ENCODE measurements at regions not wholly inside any gene's neighbourhood (a gene's known extent, or its start where the extent isn't known, plus 50 kb on each side); places are given as distances from the start of the nearest gene placed in this dataset.
A peak's percentile ranks its signal among the peaks of the same experiment; 100 is the strongest.

DNA sequence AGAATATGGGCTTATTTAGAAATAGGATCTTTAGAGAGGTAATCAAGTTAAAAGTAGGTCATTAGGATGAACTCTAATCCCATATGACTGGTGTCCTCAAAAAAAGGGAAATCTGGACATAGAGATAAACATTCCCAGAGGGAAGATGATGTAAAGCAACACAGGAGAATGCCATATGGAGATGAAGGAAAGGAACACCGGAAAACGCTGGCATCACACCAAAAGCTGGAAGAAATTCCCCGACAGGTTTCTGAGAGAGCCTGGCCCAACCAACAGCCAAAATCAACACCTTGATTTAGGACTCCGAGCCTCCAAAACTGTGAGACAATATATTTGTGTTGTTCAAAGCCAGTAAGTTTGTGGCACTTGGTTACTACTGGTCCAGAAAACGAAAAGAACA, 296.7 kb downstream of the DSEL start:
- no peak for FAIRE-seq

DNA sequence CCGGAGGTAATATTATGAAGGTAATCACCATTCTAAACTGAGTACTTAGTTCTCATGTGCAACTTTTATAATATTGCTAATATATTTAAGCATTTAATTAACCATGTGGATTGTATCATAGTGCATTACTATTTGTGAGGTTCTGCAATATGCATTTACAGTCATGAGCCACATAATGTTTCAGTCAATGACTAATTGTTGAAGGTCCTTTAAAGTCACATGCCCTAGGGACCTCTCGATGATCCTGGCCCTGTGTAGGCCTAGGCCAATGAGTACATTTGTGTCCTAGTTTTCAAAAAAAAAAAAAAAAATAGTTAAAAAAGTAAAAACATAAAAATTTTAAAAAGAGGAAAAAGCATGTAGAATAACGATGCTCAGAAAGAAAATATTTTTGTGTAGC, 298.0 kb downstream of the DSEL start:
- FAIRE-seq: no peak

DNA sequence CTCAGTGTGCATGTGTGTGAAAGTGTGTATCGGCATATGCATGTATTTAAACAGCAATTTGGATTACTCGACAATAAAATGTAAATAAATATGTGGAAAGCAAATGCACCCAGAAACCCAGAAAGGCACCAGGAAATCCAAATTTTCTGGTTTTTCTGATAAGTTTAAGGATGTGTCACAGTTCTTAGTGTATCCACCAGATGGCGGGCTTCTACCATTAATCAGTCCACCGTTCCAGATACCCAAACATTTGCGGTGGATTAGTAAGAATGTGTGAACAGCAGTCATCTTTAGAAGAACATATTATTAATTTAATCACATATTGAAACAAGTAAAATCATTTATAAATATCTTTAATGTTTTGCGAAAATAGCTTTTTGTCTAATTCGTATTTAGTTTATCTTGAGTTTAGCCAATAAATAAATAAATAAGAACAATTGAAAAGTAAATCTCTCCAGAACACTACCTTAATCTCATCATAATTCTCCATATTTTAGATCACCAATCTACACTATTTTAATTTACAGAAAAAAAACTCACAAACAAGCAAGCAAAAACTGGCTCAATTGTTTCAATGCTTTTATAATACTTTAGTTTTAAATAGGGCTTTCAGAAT, 298.9 kb downstream of the DSEL start:
- FAIRE-seq: peak; percentile 98

DNA sequence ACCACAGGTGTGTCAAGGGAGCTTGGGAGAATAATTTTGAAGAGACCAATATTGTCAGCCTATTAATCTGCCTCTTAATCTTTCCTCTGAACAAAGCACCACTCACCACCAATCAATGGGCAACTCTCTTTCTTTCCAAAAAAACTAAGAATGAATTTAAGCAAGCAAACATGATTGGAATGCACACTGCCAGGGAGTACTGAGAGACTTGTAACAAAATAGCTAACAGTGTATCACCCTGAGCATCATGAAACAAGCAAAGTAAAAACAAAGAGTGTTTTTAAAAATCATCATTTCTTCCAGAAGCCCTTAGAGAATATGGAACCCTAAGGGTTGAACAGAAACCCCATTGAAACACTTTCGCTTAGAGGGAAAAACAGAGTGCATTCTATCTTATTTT, 299.7 kb downstream of the DSEL start:
- no peak for FAIRE-seq

DNA sequence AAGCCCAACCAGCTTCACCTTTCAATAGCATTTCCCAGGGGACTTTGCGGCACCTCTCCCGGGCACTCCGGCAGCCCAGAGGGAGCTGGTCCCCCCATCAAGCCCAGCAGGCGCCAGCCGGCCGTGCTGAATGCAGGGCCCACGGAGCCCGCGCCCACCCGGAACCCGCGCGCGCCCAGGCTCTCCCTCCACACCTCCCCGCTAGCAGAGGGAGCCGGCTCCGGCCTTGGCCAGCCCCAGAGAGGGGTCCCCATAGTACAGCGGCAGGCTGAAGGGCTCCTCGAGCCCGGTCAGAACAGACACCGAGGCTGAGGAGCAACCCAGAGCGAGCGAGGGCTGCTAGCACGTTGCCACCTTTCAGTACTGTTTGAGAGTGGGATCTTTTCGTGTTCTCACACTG, 300.8 kb downstream of the DSEL start:
- no peak for FAIRE-seq

DNA sequence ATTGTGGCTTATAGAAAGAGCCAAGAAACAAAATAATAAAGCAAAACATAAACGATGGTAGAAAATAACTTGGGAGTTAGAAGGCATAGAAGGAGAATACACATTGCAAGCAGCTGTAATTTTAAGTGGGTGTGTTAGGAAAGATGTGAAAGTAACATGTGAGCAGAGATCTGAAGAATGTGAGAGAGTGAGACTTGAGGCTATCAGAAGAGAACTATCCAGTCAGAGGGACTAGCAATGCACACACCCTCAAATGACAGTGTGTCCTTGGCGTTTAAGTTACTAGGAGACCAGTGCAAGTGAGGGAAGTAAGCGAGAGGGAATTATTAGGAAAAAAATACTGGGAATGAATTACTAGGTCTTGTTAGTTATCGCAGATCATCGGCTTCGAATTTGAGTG, 304.9 kb downstream of the DSEL start:
- no peak for FAIRE-seq

DNA sequence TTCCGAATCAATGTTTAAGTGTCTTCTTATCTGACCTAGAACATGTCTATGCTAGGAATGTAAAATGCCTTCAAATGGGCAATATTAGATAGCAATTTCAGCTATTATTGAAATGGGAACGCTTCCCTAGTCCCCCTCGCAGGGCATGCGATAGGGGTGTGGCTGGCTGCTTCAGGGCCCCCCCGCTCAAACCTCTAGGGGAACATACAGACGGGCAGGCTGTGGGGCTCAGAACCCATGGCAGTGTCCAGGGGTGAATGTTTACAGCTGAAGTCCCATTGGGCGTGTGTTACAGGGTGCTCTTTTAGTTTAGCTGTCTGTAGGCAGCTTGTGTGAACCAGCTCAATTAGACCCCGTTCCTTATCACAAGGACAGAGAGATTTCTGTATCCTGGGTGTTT, 315.9 kb downstream of the DSEL start:
- FAIRE-seq: no peak

DNA sequence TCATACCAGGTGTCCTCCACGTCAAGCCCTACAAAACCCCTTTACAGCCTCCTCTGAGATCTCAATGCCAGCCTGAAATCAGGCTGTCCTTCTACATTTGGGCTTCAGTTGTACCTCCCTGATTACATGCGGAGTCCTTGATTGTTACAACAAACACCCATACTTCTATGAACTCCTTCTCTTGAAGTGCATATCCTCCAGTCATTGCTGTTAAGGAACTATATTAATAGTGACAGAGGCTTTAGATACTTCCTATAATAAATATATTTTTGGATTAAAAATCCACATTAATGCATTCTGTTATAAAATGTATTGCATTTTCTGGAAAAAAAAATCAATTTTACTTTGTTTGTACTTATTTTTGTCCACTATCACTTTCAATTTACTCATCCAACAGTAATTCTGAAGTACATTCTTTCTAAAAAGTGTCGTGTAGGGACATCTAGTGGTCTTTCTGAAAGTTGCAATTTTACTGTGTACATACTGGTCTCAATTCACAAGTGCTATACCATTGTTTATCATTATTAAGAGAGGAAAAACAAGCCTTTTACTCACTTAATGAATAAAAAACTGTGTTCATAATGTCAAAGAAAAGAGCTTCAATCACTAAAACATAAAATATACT, 316.4 kb downstream of the DSEL start:
- FAIRE-seq: peak; percentile 97

DNA sequence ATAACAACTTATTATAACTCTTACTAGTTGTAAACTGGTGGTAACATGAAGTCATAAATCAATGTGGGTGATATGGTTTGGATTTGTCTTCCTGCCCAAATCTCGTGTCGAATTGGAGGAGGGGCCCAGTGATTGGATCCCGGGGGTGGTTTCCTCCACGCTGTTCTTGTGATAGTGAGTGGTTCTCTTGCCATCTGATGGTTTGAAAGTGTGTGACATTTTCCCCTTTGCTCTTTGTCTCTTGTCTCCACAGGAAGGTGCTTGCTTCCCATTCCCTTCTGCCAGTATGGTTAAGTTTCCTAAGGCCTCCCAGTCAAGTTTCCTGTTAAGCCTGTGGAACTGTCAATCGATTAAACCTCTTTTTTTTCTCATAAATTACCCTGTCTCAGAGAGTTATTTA, 321.6 kb downstream of the DSEL start:
- FAIRE-seq: no peak

DNA sequence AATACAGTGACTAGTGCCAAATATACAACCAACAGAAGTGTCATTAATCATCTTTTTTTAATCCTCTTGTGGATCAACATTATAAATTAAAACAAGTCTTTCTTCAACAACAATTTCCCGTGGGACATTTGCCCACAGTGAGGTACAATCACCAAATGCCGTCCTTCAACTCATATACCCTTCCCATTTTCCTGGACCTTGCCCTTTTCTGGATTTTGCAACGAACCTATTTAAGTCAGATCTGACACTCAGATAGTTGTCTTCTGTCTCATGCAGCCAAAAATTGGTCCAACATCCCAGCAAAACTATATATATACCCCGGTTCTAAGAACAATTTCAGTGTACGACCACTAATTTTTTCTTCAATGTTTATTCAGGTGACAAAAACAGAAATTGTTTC, 324.0 kb downstream of the DSEL start:
- FAIRE-seq: no peak

DNA sequence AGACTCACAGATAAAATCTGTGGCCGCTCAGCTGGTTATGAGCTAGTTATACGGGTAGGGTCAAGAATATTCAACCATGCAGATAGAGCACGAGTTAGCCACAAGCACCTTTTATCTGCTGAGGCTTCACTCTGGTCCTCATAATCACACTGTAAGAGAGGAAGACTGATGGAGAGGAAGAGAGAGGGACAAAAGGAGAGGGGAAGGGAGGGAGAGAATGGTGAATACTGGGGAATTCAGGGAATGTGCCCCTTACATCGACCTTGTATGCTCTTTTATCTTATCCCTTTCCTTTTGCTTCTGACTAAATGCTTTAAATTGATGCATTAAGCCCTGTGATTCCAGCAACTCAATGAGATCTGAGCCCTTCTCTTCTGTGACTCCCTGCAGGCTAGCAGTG, 333.1 kb downstream of the DSEL start:
- no peak for FAIRE-seq

DNA sequence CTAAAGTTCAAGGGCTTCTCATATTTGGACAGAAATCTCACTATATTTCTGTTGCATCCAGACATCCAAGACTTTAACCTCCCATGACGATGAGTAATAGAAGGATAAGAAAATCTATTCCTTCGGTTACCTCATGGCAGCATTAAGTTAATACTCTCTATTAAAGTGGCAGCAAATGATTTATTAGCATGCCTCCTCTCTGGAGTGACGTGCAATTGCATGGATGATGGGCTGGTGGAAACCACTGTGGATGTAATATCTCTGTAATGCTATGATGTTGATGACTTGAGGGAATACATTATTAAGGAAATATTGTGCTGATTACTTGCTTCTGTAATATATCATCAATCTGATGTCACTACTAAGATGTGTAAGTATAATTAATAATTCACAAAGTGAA, 336.8 kb downstream of the DSEL start:
- FAIRE-seq: no peak

DNA sequence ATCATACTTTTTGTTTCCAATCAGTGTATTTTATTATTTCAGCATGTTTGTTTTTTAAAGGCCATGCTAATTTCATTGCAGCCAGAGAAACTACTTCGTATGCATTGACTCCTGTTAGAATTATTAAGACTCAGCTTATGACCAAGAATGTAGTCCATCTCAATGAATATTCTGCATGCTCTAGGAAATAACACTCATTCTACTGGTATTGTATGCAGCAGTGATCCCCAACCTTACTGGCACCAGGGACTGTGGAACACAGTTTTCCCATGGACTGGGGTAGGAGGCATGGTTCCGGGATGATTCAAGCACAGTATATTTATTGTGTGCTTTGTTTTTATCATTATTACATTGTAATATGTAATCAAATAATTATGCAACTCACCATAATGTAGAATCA, 356.9 kb downstream of the DSEL start:
- no peak for FAIRE-seq

DNA sequence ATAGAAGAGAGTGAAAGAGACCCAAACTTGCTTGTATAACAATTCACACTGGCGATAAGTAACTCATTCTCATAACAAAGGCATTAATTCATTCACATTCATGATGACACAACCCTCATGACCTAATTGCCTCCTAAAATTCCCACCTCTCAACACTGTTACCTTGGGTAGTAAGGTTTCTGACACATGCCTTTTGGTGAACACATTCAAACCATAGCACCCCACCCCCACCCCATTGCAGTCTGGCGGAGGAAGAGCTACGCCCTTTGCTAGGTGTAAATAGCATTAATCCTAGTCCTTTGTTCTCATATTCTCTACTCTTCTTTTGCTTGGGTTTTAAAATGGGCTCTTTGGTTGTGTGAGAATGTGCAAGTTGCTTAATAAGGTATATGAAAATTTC, 361.5 kb downstream of the DSEL start:
- FAIRE-seq: no peak

DNA sequence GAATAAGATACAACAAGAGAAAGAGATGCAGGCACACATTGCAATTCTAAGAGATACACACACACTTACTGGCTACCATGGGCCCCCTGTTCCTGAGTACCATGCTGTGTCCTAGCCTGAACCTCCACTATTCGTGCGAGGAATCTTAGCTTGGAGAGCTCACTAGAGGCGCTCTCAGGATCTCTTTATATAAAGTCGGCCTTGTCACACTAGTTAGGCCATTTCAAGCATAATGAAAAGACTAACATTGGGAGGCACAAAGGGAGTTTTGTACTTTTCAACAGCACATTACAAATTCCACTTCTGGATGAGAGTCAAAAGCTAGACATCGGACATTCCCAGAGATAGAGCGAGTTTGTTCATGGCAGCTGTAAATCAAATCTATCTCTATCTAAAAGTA, 365.2 kb downstream of the DSEL start:
- no peak for FAIRE-seq

DNA sequence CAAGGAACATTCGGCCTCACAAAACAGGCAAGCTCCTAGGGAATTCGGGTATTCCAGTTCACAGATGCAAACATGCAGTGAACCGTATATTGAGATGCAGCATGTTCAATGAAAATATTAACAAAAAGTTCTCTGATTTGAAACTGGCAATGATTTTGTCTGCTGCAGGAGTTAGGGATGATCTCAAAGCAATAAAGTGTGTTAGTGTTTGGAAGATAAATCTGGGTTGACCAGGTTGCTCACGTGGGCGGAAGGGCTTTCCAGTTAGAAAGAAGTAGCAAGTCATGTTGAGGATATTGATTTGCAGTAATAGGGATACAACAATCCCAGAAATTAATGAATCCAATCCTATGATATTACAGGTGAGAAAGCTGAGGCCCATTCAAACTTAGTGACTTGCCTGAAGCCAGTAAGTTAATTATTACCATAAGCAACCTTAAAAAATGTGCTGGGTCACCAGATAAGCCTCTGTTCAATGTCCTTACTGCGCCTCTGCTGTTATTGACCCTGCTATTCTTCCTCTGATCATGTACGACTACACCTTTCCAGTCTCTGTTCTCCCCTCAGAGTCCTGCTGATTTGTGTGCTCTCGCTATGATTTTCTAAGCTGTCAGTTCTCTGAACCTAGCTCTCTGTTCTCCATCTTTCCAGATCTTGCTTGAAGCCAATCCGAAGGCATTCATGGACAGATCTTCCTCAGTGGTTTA, 370.8 kb downstream of the DSEL start:
- FAIRE-seq: no peak

DNA sequence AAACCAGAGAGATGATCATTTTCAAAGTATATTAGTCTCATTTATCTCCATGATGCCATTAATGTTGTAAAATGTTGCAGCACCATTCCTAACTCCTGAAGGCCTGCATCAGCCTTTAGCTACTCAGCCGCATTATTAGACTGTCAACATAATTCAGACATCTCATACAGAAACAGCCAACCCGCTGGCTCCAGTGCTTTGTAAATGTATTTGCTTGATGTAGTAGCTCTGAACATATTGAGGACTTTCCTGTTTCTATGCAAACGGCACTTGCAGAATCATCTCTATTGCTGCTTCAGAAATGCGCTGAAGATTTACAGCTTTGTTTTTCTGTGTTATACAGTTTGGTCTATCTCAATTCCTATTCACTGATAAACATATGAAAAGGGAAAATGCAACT, 372.2 kb downstream of the DSEL start:
- no peak for FAIRE-seq

DNA sequence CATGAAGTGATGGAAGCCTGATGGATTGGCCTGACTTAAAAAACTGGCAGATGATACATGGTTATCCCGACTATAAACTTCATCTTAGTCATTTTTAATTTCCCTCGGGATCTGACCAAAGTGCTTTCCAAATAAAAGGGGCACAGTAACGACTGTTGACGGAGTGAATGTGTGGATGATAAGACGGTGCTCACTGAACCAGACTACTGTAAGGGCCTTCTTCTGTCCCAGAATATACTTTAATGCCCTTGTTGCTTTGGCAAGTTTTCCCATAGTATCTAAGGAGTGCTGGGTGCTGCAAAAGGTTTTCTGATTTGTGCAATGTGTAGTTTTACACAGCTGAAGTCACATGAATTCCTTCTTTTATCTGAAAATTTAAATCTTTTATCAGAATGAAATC, 373.5 kb downstream of the DSEL start:
- FAIRE-seq: no peak

DNA sequence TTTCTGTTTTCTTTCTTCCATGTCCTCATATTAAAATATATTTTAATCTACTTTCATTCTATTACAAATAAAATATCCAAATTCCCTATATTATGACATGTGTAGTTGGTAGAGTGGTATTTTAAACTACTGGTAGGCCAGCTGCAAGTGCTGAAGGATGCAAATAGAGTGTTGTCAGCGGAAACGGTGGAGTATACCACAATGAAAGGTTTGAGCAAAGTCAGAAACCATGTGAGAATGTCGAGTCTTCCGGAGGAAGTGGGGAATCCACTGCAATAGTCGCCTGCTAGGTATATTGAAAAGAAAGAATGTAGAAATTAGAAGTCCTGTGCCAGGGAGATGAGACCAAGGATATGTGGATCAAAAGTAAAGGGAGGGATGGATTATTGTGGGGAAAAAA, 373.9 kb downstream of the DSEL start:
- FAIRE-seq: no peak

DNA sequence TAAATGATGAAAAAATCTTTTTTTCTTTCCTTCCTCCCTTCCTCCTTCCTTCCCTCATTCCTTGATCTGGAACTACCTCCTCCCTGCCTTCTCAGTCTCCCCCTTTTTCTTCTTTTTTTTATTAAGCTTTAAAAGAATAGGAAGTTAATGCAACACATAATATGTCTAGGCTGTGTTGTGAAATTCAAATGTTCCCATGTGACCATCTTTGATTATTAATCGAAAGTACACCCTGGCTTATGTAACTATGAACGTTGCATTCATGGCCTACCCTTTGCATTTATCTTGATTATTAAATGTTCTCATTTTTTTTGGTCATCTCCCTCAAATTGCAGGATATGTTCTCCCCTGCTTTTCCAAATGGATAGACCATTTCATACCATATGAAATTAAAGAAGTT, 376.0 kb downstream of the DSEL start:
- no peak for FAIRE-seq

DNA sequence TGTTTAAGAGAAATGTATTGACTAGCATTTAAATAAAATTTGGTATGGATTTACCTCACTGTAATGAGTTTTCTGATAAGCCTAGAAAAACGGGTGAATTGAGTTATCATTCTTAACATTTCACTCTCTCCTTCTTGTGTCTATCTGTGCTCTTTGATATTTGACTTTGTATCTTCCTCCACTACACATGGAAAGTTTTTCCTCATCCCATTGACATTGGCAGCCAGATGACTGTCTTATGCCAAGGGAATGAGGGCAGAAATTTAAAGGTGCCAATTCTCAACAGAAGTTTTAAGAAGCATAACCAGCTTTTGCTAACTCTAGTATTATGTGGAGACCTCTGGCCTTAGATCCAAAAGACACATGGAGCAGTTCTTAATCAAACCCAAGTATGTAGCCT, 376.6 kb downstream of the DSEL start:
- FAIRE-seq: no peak

DNA sequence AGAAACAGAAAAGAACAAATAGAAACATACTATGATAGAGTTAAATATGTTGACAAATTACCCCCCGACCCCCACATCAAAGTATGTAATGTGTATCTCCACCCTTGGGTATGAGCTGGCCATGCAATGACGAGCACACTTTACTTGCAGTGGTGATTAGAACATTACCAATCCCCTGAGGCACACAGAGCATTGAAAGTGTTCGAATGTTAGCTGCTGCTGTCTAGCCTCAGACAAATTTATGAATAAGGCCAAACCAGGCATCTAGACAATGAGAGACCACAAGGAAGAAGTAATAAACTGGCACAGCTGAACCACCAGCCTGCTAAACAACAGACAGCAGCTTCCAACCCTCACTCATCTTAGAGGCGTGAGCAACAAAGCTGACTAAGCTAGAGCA, 380.5 kb downstream of the DSEL start:
- FAIRE-seq: no peak

DNA sequence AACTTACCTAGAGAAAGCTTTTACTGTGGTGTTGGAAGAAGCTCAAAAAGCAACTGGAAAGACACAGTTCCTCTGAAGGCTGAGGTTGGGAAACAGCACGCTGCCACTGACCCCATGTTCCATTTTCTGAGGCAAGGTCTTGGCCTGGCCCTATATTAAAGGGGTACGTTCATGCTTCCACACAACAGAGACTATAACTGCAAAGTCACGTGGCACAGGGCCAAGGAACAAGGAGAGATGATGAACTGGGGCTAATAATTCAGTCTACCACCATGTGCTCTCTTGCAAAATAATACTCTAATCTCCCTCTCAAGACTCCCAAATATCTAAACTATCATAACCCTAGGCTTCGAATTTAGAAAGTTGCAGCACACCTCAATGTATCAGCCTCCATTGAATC, 381.6 kb downstream of the DSEL start:
- FAIRE-seq: no peak

DNA sequence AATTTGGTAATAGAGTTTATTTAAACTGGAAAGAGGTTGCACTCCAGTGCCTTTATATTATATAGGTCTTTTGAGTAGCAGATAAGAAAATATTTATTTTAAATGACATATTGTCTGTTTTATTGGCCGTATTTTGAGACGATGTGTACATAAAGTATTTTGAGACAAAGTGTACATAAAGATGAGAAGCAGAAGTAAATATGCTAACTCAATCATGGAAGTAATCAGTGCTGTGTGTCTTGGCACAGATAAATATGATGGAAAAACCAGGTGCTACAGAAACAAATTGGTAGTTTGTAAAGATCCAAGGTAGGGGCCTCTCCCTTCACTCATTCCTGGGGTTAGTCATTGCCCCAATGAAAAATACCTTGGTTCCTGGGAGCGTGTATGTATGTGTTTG, 382.9 kb downstream of the DSEL start:
- FAIRE-seq: peak; percentile 86

DNA sequence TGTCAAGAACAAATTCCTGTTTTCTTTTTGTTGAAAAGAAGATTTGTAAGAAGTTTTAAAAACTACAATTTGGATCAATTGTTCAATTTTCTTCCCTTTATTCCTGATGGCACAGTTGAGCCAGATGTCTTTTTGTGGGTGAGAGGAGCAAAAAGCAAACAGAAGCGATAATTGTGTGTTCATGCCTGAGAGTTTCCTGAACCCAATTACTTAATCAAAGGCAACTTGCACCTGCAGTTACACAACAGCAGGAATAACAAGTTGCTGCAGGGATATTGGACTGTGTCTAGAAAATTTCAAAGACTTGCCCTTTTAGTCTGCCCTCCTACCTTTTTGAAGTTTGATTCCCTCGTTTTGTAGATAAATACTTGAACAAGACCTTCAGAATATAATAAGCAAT, 383.6 kb downstream of the DSEL start:
- peak; percentile 89 for FAIRE-seq
